ENCODE measurements at regions not wholly inside any gene's neighbourhood (a gene's known extent, or its start where the extent isn't known, plus 50 kb on each side); places are given as distances from the start of the nearest gene placed in this dataset.

DNA sequence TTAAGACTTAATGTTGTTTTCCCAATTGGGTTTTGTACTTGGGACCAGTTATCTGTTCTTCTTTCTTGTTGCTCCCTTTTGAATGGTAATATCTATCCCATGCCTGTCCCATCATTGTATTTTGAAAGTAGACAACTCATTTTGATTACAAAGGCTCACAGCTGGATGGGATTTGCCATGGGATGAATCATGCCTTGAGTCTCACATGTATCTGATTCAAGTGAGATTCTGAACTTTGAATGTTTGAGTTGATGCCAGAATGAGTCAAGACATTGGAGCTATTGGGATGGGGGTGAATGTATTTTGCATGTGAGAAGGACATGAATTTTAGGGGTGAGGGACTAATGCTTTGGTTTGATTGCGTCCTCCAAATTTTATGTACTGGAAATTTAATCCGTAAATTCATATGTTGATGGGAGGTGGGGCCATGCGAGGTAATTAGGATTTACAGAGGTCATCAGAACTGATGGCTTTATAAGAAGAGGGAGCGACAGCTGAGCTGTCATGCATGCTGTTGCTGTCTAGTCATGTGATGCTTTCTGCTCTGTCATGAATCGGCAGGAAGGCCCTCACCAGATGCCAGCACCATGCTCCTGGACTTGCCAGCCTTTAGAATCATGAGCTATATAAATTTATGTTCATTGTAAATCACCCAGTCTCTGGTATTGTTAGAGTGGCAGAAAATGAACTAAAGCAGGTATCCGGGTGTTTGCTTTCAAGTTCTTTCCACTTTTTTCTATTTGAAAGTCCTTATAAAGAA, 741.3 kb upstream of the RAB6C start:
- no peak for DNase-seq (ENCODE audit: extremely low read depth in 1 of 2, low read depth in 1 of 2)

DNA sequence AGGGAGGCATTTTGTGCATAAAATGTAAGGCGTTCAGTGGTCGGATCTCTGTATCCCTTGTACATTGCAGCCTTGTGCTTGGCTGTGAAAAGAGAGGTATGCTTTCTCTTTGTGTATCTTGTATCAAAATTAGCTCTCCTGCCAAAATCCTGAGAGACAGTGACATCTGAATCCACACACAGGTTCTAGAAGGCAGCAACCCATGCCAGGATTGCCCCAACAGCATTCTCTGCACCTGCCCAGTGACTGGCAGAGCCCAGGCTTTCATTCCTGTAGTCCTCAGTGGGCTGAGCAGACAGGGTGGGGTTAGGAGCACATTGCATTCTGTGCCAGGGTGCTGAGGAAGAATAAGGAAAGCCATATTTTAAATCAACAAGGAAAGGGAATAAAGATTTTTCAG, 740.3 kb upstream of the RAB6C start:
- no peak for DNase-seq (ENCODE audit: extremely low read depth in 1 of 2, low read depth in 1 of 2)

DNA sequence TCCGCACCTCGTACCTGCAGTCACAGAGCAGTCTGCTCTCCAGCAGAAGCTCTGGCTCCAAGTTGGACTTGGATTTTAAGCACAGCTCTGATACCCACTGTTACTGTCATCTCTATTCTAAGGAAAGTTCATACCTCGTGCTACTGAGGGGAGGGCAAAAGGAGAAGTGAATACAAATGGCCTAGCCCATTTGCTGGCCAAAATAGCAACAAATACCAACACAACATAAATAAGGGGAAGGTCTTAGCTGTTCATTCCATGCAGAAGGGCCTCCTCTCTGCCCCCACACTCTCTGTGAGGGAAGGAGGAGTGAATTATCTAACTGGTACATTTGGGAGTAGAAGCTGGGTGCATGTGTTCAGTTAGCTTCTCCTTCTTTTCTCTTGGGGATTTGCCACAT, 739.4 kb upstream of the RAB6C start:
- DNase-seq (ENCODE audit: extremely low read depth in 1 of 2, low read depth in 1 of 2): no peak

DNA sequence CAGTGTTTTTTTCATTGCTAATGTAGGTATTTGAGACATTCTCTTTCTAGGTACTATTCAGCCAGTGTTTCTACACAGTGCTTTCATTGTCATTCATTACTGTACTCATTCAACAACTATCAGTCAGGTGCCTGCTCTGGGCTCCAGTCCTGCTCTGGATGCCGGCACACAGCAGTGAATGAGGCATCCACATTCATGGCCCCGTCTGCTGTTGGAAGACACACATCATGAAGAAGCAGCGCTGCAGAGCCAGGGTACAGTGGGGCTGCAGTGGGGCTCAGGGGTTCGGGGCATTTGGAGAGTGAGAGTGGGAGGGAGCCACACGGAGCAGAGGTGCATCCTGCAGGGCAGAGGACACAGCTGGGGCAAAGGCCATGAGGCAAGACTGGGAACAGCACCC, 737.2 kb upstream of the RAB6C start:
- no peak for DNase-seq (ENCODE audit: extremely low read depth in 1 of 2, low read depth in 1 of 2)

DNA sequence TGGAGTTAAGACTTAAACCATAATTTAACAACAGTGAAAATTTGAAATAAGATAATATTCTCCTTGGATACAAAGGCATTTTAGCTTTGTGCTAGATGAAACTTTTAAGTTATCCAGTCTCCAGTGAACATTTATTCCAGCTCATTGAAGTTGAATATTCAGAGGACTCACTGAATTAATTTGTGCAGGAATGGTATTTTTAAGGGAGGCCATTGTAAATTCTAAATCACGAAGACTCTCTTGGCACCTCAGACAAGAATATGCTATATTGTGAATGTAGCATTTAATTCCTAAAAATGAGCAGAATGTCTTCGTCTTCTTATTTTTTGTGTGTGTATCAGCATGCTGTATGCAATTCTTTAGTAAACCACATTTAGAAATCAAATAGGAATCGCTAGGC, 731.7 kb upstream of the RAB6C start:
- no peak for DNase-seq (ENCODE audit: extremely low read depth in 1 of 2, low read depth in 1 of 2)

DNA sequence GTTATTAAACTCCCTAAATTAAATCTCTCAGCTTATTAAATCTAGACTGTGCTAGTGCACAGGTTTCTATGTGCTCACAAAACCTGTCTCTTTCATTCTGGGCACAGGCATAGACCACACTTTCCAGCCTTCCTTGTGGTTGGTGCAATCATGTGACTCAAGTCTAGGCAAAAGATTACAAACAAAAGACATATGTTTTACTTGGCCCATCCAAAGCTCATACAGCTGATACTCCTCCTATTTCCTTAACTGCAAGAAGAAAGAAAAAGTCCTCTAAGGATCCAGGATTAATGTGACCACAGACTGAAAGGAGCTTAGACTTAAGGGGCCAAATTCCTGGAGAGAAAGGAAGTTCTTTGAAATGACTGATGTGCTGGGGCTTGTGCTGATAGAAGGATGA, 731.3 kb upstream of the RAB6C start:
- DNase-seq (ENCODE audit: extremely low read depth in 1 of 2, low read depth in 1 of 2): no peak

DNA sequence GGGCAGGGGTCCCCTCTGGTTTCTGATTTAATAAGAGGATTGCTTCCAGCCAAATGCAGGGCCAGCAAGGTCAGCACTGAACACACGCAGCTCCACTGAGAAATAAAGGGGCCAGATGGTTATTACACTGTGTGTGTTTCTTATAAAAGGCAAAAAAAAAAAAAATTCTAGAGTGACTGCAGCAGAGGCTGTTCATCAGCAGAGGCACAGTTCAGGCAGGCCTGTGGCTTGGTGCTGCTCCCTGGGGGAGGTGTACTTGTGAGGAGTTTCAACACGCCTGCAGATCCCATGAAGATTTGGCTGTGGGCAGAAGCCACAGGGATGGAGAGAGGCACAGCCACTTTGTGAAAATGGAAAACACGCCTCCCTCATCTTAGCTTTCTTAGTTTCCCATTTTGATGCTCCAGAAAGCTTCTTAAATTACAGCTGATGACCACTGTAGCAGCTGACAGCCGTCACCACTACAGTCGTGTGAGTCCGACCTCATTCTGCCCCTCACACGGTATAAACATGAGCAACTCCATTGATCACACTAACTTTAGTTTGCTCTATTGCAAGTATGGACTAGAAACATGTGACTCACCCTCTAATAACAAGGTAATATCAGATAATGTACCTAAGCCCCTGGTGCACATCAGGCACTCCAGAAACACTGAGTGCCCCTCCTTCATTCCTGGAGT, 726.5 kb upstream of the RAB6C start:
- no peak for DNase-seq (ENCODE audit: extremely low read depth in 1 of 2, low read depth in 1 of 2)

DNA sequence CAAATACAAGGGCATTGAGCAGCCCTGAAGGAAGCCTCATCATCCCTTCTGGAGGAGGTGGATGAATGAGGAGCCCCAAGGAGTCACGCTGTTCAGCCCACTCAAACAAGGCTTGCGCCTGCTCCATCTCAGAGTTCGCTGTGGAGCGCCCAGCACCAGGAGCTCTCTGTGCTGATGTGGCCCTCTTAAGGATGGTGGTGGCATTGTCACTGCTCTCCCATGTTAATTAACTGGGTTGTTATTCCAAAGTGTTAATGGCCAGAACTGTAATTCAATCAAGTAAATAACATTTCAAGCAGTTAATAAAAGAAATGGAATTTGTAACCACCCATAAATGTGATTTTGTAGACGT, 726.0 kb upstream of the RAB6C start:
- DNase-seq (ENCODE audit: extremely low read depth in 1 of 2, low read depth in 1 of 2): no peak

DNA sequence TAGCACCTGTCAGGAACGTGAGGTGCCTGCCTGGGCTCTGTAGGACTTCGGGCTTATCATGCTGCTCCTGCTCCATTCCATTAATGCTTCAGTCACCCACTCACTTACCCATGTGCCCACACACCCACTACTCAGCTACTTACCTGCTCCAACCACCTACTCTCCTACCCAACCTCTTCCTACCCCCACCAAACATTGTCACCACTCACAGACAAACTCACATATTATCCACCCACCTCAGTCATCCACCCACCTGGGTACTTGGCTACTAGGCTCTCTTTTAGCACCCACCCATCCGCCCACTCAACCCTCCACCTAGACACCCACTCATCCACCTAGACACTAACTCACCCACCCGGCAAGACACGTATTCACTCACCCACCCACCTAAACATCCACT, 724.7 kb upstream of the RAB6C start:
- DNase-seq (ENCODE audit: extremely low read depth in 1 of 2, low read depth in 1 of 2): no peak

DNA sequence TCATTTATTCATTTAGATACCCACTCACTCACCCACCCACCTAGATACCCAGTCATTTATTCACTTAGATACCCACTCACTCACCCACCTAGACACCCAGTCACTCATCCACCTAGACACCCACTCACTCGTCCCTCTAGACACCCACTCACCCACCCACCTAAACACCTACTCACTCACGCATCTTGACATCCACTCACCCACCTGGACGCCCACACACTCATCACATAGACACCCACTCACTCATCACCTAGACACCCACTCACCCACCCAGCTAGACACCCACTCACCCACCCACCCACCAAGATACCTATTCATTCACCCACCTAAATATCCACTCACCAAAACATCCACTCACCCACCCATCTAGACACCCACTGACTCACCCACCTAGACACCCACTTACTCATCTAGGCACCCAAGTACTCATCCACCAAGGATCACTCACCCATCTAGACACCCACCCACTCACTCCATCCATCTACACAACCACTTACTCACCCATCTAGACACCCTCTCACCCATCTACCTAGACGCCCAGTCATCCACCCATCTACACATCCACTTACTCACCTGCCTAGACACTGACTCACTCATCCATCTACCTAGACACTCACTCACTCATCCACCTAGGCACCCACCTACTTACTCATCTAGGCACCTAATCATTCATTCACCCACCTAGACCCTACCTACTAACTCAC, 723.7 kb upstream of the RAB6C start:
- DNase-seq (ENCODE audit: extremely low read depth in 1 of 2, low read depth in 1 of 2): no peak

DNA sequence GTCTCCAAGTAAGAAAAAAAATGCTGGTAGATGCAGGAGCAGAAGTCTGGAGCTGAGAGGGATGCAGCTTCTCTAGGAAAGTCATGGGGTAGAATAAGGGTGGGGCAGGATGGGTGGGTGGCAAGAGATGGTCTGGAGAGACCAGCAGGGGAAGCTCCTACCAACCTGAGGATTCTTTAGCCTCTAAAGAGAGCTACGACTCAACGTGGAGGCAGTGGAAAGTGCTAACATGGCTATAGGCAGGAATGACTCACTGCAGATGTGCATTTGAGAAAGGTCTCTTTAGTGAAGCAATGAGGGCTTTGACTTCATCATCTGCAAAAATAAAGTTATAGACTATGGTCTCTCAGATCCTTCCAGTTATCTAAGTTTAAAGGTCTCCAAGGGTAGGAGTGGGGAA, 722.8 kb upstream of the RAB6C start:
- DNase-seq (ENCODE audit: extremely low read depth in 1 of 2, low read depth in 1 of 2): no peak

DNA sequence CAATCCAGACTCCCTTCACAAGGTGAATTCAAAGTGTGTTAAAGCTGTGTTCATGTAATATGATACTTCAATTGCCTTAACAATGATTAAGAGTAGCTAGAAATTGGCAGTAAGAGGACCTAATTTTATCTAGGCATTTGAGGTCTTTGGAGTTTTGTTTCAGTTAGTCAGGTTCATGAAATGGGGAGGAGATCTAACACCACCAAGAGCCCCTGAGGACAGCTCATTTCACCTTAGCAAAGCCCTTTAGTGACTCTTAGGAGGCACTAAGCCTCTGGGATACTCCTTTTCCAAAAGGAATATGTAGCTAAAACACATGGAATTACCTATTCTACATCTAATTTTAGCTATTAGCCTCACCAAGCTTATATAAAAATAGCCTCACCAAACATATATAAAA, 716.5 kb upstream of the RAB6C start:
- DNase-seq (ENCODE audit: extremely low read depth in 1 of 2, low read depth in 1 of 2): no peak

DNA sequence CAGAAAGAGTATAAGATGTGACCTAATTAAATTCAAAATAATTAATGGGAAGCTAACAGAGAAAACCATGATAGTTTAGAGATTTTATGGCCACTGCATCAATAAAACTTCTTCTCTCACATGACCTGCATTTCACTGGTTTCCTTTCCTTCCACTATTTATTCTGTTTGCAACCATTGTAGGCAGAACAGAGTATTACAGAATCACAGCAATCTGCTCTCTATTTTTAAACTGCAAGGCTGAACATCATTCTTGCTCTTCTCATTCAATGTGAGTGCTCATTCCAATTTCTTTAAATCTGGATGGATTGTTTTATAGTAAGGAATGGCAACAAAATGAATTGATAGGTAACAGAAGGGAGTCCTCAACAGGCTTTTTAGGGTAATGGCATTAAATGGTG, 715.5 kb upstream of the RAB6C start:
- no peak for DNase-seq (ENCODE audit: extremely low read depth in 1 of 2, low read depth in 1 of 2)

DNA sequence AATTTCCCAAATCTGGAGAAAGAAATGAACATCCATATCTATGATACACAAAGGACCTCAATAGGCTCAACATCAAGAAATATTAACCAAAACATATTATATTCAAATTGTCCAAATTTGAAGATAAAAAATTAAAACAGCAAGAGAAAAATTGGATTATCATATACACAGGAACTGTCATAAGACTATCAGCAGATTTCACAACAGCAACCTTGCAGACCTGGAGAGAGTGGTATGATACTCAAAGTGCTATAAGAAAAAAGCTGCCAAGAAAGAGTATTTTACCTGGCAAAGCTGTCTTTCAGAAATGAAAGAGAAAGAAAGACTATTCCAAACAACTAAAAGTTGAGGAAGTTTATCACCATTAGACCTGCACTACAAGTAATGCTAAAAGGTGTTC, 711.9 kb upstream of the RAB6C start:
- no peak for DNase-seq (ENCODE audit: extremely low read depth in 1 of 2, low read depth in 1 of 2)

DNA sequence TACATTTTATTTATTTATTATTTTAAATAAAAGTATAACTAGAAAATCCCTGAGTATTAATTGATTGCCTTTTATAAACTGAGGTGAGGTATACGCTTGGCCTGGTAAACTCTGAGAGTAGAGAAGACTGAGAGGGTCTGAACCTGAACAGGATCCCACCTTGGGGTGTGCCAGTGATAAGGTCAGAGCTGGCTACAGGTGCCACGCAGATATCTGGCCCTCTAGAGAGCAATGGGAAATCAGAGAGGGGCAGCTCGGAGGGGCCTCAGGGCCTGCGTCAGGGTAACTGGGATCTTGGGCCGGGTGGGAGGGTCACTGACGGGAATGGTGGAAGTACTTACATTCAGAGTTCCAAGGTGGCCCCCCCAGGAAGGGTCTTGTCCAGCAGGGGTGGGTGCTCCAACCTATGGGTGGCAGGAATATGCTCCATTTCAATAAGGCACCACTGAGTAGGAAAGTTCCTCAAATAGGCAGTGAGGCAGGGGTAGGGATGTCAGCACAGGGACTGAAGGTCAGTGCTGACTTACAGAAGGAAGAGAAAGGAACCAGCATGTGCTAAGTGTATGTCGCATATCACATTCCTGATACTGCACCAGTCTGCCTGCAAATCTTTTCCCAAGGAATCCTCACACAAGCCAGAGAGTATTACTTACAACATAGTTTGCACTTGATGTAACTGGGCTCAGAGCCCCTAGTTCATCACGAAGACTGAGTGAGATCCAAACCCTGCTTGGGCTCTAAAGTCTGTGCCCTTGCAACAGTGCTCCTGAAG, 706.0 kb upstream of the RAB6C start:
- DNase-seq (ENCODE audit: extremely low read depth in 1 of 2, low read depth in 1 of 2): no peak

DNA sequence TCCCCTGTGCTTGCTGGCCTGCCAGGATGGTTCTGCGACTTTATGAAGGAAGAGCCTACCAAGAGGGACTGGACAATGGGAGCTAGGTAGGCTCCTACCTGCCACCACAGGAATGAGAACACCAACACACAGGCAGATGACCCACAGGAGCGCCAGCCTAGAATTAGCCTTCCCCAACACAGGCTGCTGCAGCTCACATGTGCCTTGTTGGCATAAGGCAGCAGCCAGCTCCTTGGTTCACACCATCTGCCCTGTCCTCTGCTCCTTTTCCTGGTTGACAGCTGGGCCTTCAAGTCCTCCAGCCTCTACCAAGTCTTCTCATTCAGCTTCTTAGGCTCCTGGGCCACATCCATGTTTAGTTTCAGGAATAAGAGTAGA, 705.4 kb upstream of the RAB6C start:
- no peak for DNase-seq (ENCODE audit: extremely low read depth in 1 of 2, low read depth in 1 of 2)

DNA sequence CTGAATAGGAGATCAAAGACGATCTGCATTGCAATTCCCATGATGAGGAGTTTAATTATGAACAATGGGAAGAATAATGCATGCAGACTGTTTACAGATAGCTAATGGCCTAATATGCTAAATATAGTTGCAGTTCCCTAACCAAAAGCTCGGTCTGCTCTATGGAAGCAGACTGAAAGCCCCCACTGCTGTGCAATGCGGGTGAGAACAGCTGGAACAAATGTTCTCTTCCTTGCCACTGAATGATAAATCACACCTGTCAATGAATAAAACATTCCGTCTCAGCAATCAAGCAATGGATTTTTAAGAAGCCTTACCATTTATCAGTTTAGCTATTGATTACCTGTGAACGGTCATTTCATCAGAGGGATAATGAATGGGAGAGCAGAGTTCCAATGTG, 704.5 kb upstream of the RAB6C start:
- DNase-seq (ENCODE audit: extremely low read depth in 1 of 2, low read depth in 1 of 2): no peak

DNA sequence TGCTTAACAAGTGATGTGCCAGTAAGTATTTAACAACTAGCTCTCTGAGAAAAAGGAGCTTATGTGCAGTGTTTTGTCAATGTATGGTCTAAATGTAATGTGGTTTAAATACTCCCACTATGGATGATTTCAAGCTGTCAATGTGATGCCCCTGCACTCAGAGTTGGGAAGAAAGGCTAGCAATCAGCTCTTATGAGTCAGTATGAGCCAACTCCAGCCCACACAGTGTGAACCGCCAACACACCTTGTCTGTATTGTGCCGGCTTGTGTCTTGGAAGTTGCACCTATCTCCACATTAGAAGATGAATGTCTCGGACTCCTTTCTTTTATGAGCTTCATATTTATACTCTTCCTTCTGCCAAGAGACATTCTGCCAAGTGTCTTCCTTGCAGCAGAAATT, 703.8 kb upstream of the RAB6C start:
- no peak for DNase-seq (ENCODE audit: extremely low read depth in 1 of 2, low read depth in 1 of 2)

DNA sequence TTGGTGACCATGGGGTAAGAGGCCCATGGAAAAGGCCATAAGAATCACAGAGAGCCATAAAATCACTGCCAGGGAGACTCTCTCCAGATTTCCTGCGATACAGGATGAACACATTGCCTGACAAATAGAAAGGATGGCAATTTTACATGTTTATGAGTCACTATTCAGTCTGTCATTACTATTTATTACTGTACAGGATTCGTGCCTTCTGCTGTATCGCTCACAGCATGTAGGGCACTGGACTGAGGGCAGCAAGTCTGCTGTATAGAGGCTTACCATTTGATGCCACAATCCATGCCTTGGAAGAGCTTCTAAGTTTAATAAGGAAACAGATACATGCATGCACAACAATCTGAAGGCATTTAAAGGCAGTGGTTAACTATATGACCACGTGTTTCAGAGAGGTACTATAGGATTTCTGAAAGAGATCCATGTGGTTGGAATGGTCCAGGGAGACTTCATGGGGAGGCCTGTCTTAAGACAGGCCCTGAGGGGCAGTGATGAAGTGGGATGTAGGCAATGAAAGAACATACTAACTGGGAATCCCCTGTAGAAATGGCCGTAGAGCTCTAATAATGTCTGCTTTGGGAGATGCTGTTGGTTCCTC, 702.4 kb upstream of the RAB6C start:
- DNase-seq (ENCODE audit: extremely low read depth in 1 of 2, low read depth in 1 of 2): no peak

DNA sequence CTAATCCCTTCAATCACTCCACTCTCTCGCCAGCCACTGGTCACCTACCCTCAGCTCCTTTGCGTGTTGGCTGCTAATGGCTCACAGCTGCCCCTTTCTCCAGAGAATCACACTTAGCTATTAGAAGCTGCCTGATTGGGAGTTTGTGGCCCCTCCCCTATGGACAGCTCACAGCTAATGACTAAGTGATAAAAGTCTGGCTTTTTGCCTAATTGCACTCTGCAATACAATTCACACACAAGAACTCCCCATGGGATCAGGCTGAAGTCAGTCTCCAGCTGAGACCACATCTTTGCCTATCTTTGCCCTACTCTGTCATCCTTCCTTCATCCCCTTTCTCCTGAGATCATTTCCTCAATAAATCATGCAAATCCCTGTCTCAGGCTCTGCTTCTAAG, 701.9 kb upstream of the RAB6C start:
- DNase-seq (ENCODE audit: extremely low read depth in 1 of 2, low read depth in 1 of 2): no peak

All from stimulated activated CD8-positive, alpha-beta memory T cell treated with anti-CD3 and anti-CD28 coated beads, Interleukin-7, amount 100 ng/mL, for 48 hours (primary cell).